Left lung (tissue), 4 donors: ENCODE measurements at regions not wholly inside any gene's neighbourhood (a gene's known extent, or its start where the extent isn't known, plus 50 kb on each side); places are given as distances from the start of the nearest gene placed in this dataset.

Source experiments
- ATAC-seq: fragments of 200-7000 bp; cut with Tn5 transposase; one replicate; pipeline ENCODE4 v1.9.1; 2020; ENCODE audit warnings: moderate library complexity
- DNase-seq, 4 donors: peaks; one replicate each; pipeline ENCODE4 v3.0.0-alpha.2; 2013 to 2020
- H3K27ac ChIP-seq, 2 donors: fragments of 200-600 bp; sonication (generic) in 1 of 2; one replicate each; pipeline versions ENCODE4 v1.5.0 to v1.8.0; 2020 to 2021
- H3K27me3 ChIP-seq, 2 donors: fragments of 200-600 bp; sonication (generic) in 1 of 2; one replicate each; pipeline versions ENCODE4 v1.5.0 to v1.8.0; 2020 to 2021
- H3K36me3 ChIP-seq, 2 donors: fragments of 200-600 bp; sonication (generic) in 1 of 2; one replicate each; pipeline versions ENCODE4 v1.5.0 to v1.8.0; 2020 to 2021
- H3K4me1 ChIP-seq, 2 donors: fragments of 200-600 bp; one replicate each; pipeline ENCODE4 v1.8.0; 2021
- H3K4me3 ChIP-seq, 2 donors: fragments of 200-600 bp; sonication (generic) in 1 of 2; one replicate each; pipeline versions ENCODE4 v1.5.0 to v1.8.0; 2020 to 2021; ENCODE audit warnings: mild to moderate bottlenecking in 1 of 2
- H3K9me3 ChIP-seq, 2 donors: fragments of 200-600 bp; sonication (generic) in 1 of 2; one replicate each; pipeline versions ENCODE4 v1.5.0 to v1.8.0; 2020 to 2021
- CTCF ChIP-seq, 2 donors: fragments of 200-600 bp; sonication (generic) in 1 of 2; IDR thresholded peaks; one replicate each; pipeline versions ENCODE4 v1.5.0 to v1.8.0; 2021; ENCODE audit warnings: antibody characterized with exemption in 2 of 2
- intact Hi-C, 2 donors: fragments of 100-400 bp; cut with DNase I; formaldehyde crosslinking; loops; one replicate each; pipeline versions ENCODE4 v1.11.2 to v1.14.2; 2022
- donor health status: DM: no; HTN: yes; CAD: no.
- donor health status: DM: no; HTN: no; CAD: no.

DNA sequence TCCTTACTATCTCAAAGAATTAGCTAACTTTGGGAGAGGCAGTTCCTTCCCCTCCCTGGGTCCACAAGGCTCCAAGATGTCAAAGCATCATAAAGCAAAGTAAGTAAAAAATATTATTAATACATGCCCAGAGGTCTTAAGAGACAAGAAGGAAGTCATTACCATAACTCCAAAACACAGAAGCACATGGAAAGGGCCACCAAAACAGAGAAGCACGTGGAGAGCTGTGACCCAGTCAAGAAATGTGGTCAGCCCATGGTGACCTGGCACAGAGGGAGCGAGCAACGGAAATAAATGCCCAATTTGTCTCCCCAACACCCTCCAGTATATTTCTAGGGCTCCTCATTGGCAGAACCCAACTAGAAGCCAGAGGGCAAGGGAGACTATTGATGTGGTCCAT is 277.5 kb upstream of the API5 start:
- TF ChIP-seq CTCF (IDR thresholded peaks at IDR 0.05), result no peak
- Histone ChIP-seq H3K4me3 (no peak overlapping the region), H3K4me1 (no peaks in the 10 kb centered on the region), H3K27ac (no peak overlapping the region), H3K9me3 (no peaks in the 10 kb centered on the region), H3K36me3 (no peaks in the 10 kb centered on the region), H3K27me3 (no peaks in the 10 kb centered on the region)
- intact Hi-C loops, result no loop called here
- no peak for DNase-seq
- no peak for ATAC-seq

- no peak for ATAC-seq
- Histone ChIP-seq H3K36me3 (no peaks in the 10 kb centered on the region), H3K27ac (no peak overlapping the region), H3K9me3 (no peaks in the 10 kb centered on the region), H3K27me3 (no peaks in the 10 kb centered on the region), H3K4me1 (no peaks in the 10 kb centered on the region), H3K4me3 (no peak overlapping the region)
- no peak for TF ChIP-seq CTCF (IDR thresholded peaks at IDR 0.05)
- no peak for DNase-seq
- intact Hi-C loops, result no loop called here
These were observed 276.7 kb upstream of the API5 start for GRCh38 chr11:43035086-43035485.

- no peaks in the 10 kb centered on the region for H3K36me3 ChIP-seq
- TF ChIP-seq CTCF (IDR thresholded peaks at IDR 0.05), result no peak
- H3K4me3 ChIP-seq, result no peak overlapping the region
- intact Hi-C loops, result no loop called here
- H3K9me3 ChIP-seq, result no peaks in the 10 kb centered on the region
- ATAC-seq (no peak), DNase-seq (no peak)
- H3K27ac ChIP-seq, result no peak overlapping the region
- H3K27me3 ChIP-seq, result no peaks in the 10 kb centered on the region
- H3K4me1 ChIP-seq, result no peaks in the 10 kb centered on the region
These were observed 258.0 kb upstream of the API5 start for GRCh38 chr11:43053638-43054412.

DNA sequence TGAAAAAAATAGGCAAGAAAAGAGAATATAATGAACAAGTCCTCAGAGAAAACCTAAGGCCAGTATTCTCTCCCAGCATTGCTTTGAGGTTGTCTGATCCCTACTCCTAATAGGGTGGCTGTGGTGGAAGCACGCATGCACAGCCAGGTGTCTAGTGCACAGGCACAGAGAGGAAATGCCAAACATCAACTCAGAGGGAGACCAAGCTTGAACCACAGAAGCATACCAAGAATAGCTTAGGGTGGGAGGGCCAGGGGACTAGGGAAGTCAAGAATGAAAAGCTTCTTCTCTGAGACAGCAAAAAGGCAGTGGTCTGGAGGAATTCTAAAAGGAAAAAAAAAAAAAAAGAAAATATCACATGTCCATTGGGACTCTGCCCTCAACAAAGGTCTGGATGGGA is 244.1 kb upstream of the API5 start:
- Histone ChIP-seq H3K4me3 (no peak overlapping the region), H3K27ac (no peak overlapping the region), H3K36me3 (no peaks in the 10 kb centered on the region), H3K27me3 (no peaks in the 10 kb centered on the region), H3K4me1 (no peaks in the 10 kb centered on the region), H3K9me3 (peaks cover 0 to 6% of the 10 kb centered on the region in 2 donors)
- no peak for DNase-seq
- ATAC-seq, result no peak
- intact Hi-C loops, result no loop called here
- TF ChIP-seq CTCF (IDR thresholded peaks at IDR 0.05), result no peak

- no peak for ATAC-seq
- no peak for DNase-seq
- intact Hi-C loops, result no loop called here
- no peaks in the 10 kb centered on the region for H3K27me3 ChIP-seq
- H3K9me3 ChIP-seq, result peaks cover 0 to 6% of the 10 kb centered on the region in 2 donors
- H3K36me3 ChIP-seq, result no peaks in the 10 kb centered on the region
- H3K27ac ChIP-seq, result no peak overlapping the region
- H3K4me1 ChIP-seq, result no peaks in the 10 kb centered on the region
- H3K4me3 ChIP-seq, result no peak overlapping the region
- no peak for TF ChIP-seq CTCF (IDR thresholded peaks at IDR 0.05)
These were observed 240.5 kb upstream of the API5 start for GRCh38 chr11:43071338-43071737.
